ENCODE measurements at regions not wholly inside any gene's neighbourhood (a gene's known extent, or its start where the extent isn't known, plus 50 kb on each side); places are given as distances from the start of the nearest gene placed in this dataset.

DNA sequence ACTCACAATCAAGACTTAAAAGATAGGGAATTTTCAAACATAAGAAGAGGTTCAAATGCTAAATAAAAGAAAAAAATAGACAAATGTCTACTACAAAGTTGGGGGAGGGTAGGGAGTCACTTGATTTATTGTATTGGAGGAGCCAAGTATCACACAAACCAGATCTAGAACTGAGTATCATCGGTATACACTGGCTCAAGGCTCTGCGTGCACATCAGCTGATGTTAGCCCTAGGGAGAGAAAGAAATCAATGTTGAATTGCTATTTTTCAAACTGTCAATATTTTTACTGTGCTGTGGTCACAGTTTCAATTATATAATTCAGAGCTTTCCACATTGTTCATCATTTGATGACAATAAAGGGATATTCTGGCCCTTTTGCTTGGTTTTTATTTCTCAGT is 54.9 kb upstream of the RXFP2 start:
- DNase-seq (ENCODE audit: low read depth): no peak

DNA sequence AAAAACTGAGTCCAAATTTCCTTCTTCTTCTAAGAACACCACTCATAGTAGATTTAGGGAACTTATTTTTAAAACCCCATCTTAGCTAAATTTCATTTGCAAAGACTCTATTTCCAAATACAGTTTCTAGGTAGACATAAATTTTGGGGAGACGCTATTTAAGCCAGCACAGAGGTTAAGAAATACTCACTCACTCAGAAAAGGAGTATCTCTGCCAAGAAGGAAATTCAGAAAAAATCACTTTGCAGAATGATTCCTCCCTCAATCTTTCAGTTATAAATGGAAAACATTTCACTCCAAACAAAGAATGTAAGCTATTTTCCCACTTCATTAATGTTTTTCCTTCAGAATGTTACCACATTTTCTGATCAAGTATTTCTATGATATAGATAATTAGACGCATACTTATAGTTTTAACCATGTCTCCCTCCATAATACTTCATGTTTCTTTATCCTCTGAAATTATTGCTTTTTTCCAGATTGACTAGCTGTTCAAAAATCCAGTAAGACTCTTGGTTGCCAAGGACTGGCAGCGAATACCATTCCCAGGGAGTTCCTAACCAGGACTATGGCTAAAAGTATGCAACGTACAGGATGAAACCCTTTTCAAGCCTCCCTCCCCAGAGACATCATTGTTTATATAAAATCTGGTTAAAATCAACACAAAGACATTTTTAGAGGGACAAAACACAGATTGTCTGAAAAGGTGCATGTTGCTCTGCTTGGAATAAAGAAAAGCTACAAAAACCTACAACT is 52.5 kb upstream of the RXFP2 start:
- DNase-seq (ENCODE audit: low read depth): no peak
